ENCODE measurements at regions not wholly inside any gene's neighbourhood (a gene's known extent, or its start where the extent isn't known, plus 50 kb on each side); places are given as distances from the start of the nearest gene placed in this dataset.

DNA sequence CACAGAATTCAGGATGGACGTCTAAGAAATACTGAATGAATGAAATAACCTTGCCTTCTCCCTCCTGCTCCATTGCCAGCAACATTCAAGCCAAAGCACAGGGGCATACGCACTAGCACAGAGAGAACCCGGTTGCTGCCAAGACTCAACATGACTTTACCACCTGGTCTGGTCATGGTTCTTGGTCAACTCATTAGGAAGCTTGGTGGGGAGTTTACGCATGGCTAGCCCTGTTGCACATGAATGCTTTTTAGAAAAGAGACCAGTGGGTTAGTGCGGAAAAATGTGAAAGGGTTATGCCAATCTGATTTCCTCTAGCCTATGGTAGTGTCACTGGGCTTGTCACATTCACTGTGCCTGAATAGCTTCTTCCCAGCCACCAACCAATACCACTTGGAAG, 187.6 kb upstream of the NEBL start:
- intact Hi-C loops (cut with DNase I; ENCODE audit: low total_unique reads): no loop called here
- H3K9me3 ChIP-seq: no peaks in the 10 kb centered on the region
- no peaks in the 10 kb centered on the region for H3K4me1 ChIP-seq
- DNase-seq: no peak
- 71 to 86% (median 82%) methylated on average over 5 of the region's 5 CpGs for WGBS, 5 donors
- TF ChIP-seq, protein P1, sequence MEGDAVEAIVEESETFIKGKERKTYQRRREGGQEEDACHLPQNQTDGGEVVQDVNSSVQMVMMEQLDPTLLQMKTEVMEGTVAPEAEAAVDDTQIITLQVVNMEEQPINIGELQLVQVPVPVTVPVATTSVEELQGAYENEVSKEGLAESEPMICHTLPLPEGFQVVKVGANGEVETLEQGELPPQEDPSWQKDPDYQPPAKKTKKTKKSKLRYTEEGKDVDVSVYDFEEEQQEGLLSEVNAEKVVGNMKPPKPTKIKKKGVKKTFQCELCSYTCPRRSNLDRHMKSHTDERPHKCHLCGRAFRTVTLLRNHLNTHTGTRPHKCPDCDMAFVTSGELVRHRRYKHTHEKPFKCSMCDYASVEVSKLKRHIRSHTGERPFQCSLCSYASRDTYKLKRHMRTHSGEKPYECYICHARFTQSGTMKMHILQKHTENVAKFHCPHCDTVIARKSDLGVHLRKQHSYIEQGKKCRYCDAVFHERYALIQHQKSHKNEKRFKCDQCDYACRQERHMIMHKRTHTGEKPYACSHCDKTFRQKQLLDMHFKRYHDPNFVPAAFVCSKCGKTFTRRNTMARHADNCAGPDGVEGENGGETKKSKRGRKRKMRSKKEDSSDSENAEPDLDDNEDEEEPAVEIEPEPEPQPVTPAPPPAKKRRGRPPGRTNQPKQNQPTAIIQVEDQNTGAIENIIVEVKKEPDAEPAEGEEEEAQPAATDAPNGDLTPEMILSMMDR (IDR thresholded peaks at IDR 0.05 in 8 of 11, conservative IDR thresholded peaks at IDR 0.05 in 3 of 11): no peak
- TF ChIP-seq POLR2AphosphoS5 (IDR thresholded peaks at IDR 0.05) (no peak), POLR2A (IDR thresholded peaks at IDR 0.05) (no peak)
- peaks cover 0 to 5% (median 0%) of the 10 kb centered on the region in 7 donors for H3K27me3 ChIP-seq (replicated peaks in 1 of 7)
- H3K27ac ChIP-seq: no peak overlapping the region
- H3K36me3 ChIP-seq: no peaks in the 10 kb centered on the region
- H3K4me3 ChIP-seq: no peak overlapping the region

DNA sequence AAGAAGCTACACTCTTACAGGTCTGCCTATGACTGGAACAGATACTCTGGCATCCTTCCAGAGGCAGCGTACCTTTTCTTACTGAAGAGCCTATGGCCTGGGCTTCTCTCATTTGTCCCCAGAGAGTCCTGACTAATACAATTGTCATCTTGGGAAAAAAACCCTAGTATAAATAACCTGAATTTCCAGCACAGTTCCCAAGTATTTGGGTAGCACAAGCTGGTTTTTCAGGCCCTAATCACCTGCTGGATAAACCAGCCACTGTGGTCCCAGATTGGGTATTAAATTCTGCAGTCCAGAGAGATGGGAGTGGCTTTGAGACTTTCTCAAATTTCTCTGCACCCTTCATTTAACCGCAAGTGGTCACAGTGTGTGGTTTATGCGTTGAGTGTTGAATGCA, 186.8 kb upstream of the NEBL start:
- peaks cover 0 to 12% (median 0%) of the 10 kb centered on the region in 7 donors for H3K27me3 ChIP-seq (replicated peaks in 1 of 7)
- intact Hi-C loops (cut with DNase I; ENCODE audit: low total_unique reads): no loop called here
- no peak for TF ChIP-seq POLR2A (IDR thresholded peaks at IDR 0.05)
- DNase-seq: no peak
- 76 to 88% (median 83%) methylated on average over 3 of the region's 3 CpGs for WGBS, 5 donors
- H3K4me1 ChIP-seq: no peaks in the 10 kb centered on the region
- no peak overlapping the region for H3K27ac ChIP-seq
- no peaks in the 10 kb centered on the region for H3K9me3 ChIP-seq
- no peaks in the 10 kb centered on the region for H3K36me3 ChIP-seq
- no peak overlapping the region for H3K4me3 ChIP-seq

DNA sequence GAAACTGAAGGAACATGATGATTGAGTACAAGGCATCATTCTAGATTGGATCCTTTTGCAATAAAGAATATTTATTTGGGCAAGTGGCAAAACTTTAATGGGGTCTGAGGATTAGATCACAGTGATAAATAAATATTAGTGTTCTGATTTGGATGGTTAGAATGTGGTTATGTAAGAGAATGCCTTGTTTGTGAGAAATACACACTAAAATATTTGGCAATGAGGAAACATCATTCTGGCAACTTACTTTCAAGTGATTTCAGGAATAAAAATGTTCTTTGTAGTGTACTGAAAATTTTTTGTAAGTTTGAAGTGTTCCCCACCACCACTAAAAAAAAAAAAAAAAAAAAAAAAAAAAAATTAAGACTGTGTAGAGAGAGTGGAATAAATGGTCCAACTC, 185.1 kb upstream of the NEBL start:
- Histone ChIP-seq H3K27ac (no peak overlapping the region), H3K9me3 (no peaks in the 10 kb centered on the region), H3K4me3 (no peak overlapping the region), H3K27me3 (replicated peaks in 1 of 7) (peaks cover 0 to 25% (median 0%) of the 10 kb centered on the region in 7 donors), H3K4me1 (no peaks in the 10 kb centered on the region), H3K36me3 (no peaks in the 10 kb centered on the region)
- DNase-seq: no peak
- TF ChIP-seq POLR2A (IDR thresholded peaks at IDR 0.05) (no peak), POLR2AphosphoS5 (IDR thresholded peaks at IDR 0.05) (no peak)
- intact Hi-C loops (cut with DNase I; ENCODE audit: low total_unique reads): no loop called here

DNA sequence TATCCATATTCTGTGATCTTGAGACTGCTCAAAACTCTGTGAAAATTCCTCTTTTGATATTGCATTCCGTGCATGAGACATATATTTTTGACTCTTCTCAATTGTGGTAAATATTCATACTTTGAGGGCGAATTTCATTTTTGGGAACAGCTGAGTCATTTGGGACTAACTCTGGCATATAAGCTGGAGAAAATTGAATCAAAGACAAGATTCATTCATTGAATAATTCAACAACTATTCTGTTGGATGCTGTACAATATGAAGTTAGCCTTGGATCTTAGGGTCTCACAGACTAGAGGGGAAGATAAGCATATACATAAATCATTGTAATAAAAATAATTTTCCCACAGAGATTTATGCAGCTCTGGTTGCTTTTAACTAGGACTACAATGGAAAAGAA, 183.2 kb upstream of the NEBL start:
- H3K4me3 ChIP-seq: no peak overlapping the region
- intact Hi-C loops (cut with DNase I; ENCODE audit: low total_unique reads): no loop called here
- H3K27me3 ChIP-seq (replicated peaks in 1 of 7): peaks cover 0 to 25% (median 0%) of the 10 kb centered on the region in 7 donors
- no peaks in the 10 kb centered on the region for H3K4me1 ChIP-seq
- TF ChIP-seq POLR2A (IDR thresholded peaks at IDR 0.05) (no peak), POLR2AphosphoS5 (IDR thresholded peaks at IDR 0.05) (no peak)
- TF ChIP-seq, protein P1 (IDR thresholded peaks at IDR 0.05 in 8 of 11, conservative IDR thresholded peaks at IDR 0.05 in 3 of 11): no peak
- no peak overlapping the region for H3K27ac ChIP-seq
- no peak for DNase-seq
- no peaks in the 10 kb centered on the region for H3K9me3 ChIP-seq
- no peaks in the 10 kb centered on the region for H3K36me3 ChIP-seq
- 63 to 79% (median 73%) methylated on average over 2 of the region's 2 CpGs for WGBS, 5 donors

DNA sequence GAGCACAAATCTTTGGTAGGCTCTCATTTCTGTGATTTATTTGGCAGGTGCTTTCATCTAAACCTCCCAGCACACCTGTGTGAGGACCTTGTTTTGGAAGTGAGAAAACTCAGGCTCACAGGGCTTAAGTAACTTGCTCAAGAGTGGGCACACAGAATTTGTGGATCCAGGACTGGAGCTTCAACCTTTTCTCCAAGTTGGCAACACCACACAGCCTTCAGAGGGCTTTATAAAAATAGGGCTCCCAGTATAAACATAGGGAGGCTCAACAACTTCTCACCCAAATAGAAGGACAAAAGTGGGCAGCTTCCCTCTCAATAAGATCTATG, 182.2 kb upstream of the NEBL start:
- no peak for TF ChIP-seq POLR2A (IDR thresholded peaks at IDR 0.05)
- no peak for TF ChIP-seq POLR2AphosphoS5 (IDR thresholded peaks at IDR 0.05)
- TF ChIP-seq, protein P1 (IDR thresholded peaks at IDR 0.05 in 8 of 11, conservative IDR thresholded peaks at IDR 0.05 in 3 of 11): no peak
- no peak overlapping the region for H3K4me3 ChIP-seq
- H3K27ac ChIP-seq: no peak overlapping the region
- H3K4me1 ChIP-seq: no peaks in the 10 kb centered on the region
- no peak for DNase-seq
- intact Hi-C loops (cut with DNase I; ENCODE audit: low total_unique reads): no loop called here
- H3K9me3 ChIP-seq: no peaks in the 10 kb centered on the region
- peaks cover 0 to 25% (median 0%) of the 10 kb centered on the region in 7 donors for H3K27me3 ChIP-seq (replicated peaks in 1 of 7)
- no peaks in the 10 kb centered on the region for H3K36me3 ChIP-seq
